Esophagus squamous epithelium (tissue), 5 donors: ENCODE measurements at regions not wholly inside any gene's neighbourhood (a gene's known extent, or its start where the extent isn't known, plus 50 kb on each side); places are given as distances from the start of the nearest gene placed in this dataset.

Experiments used
- DNase-seq: peaks from one replicate; lab custom pipeline; 2025; lab: John Stamatoyannopoulos, UW
- H3K27ac ChIP-seq, 4 donors: fragments of 200-600 bp; sonication (generic); one replicate each; pipeline ENCODE4 v1.5.1; 2016 to 2019; ENCODE audit warnings: mild to moderate bottlenecking in 1 of 4
- H3K27me3 ChIP-seq, 4 donors: fragments of 200-600 bp; sonication (generic); 1 replicate in 3 of 4; 2 replicates in 1 of 4; pipeline versions ENCODE4 v1.5.1 to v1.6.0; 2017 to 2021; ENCODE audit warnings: antibody characterized with exemption in 1 of 4
- H3K36me3 ChIP-seq, 3 donors: fragments of 200-600 bp; sonication (generic); one replicate each; pipeline ENCODE4 v1.5.1; 2016 to 2019
- H3K4me1 ChIP-seq, 3 donors: fragments of 200-600 bp; sonication (generic); one replicate each; pipeline ENCODE4 v1.5.1; 2017 to 2019
- H3K4me3 ChIP-seq, 4 donors: fragments of 200-600 bp; sonication (generic); 1 replicate in 3 of 4; 2 replicates in 1 of 4; pipeline ENCODE4 v1.5.1; 2016 to 2019; ENCODE audit warnings: mild to moderate bottlenecking in 2 of 4, moderate library complexity in 1 of 4
- H3K9me3 ChIP-seq, 3 donors: fragments of 200-600 bp; sonication (generic); one replicate each; pipeline ENCODE4 v1.5.1; 2016 to 2019
- POLR2A ChIP-seq, 4 donors: fragments of 450-650 bp; IDR thresholded peaks; one replicate each; pipeline ENCODE4 v1.6.1; 2017; ENCODE audit warnings: antibody characterized with exemption in 4 of 4, mild to moderate bottlenecking in 4 of 4, moderate library complexity in 3 of 4
- WGBS, 2 donors: methylation state at CpG; one replicate each; pipeline ENCODE4 v1.1.5; 2018; 5-methylcytosine and 5-hydroxymethylcytosine counted together
- intact Hi-C: fragments of 100-400 bp; cut with DNase I; formaldehyde crosslinking; loops from one replicate; pipeline ENCODE4 v1.15.0; 2022
- TF ChIP-seq, protein P1 (sequence below), 6 experiments: fragments of 450-650 bp in 4 of 6; fragments of 200-600 bp in 2 of 6; sonication (generic) in 2 of 6; IDR thresholded peaks; one replicate each; pipeline ENCODE4 v1.5.1; 2016 to 2019; ENCODE audit warnings: antibody characterized with exemption in 6 of 6, mild to moderate bottlenecking in 4 of 6, moderate library complexity in 4 of 6
- donor health status: DM: yes; HTN: yes; CAD: no.

DNA sequence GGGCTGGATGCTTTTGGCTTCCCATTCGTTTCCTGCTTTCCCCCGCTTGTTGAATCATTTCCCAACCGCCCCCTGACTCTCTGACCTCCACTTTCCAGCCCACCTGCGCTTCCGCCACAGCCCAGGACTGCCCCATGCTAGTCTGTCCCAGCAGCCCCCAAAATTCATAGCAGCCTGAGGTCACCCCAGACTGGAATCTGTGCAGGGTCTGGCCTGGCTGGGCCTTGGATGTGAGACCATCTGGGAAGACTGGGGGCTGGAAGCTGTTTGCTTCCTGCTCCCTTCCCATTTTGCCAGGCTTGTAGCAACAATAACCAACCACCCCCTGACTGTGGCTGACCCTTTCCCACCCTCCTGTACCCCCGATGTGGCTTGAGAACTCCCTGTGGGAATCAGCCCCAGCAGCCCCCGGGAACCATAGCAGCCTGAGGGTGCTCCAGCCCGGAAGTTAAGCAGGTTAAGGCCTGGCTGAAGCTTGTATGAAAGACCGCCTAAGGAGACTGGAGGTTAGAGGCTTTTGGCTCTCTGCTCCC, 2290.8 kb downstream of the TP53TG3F start:
- peaks cover 0 to 14% (median 0%) of the 10 kb centered on the region in 3 donors for H3K4me1 ChIP-seq
- H3K36me3 ChIP-seq: no peaks in the 10 kb centered on the region
- H3K27me3 ChIP-seq: no peaks in the 10 kb centered on the region
- WGBS, 2 donors: 91% methylated on average over 4 to 9 of the region's 9 CpGs
- DNase-seq: no peak
- no peak overlapping the region for H3K4me3 ChIP-seq
- peaks cover 0 to 50% (median 3%) of the 10 kb centered on the region in 3 donors for H3K9me3 ChIP-seq
- intact Hi-C loops: no loop called here
- no peak for TF ChIP-seq POLR2A (IDR thresholded peaks at IDR 0.05)
- TF ChIP-seq, protein P1, sequence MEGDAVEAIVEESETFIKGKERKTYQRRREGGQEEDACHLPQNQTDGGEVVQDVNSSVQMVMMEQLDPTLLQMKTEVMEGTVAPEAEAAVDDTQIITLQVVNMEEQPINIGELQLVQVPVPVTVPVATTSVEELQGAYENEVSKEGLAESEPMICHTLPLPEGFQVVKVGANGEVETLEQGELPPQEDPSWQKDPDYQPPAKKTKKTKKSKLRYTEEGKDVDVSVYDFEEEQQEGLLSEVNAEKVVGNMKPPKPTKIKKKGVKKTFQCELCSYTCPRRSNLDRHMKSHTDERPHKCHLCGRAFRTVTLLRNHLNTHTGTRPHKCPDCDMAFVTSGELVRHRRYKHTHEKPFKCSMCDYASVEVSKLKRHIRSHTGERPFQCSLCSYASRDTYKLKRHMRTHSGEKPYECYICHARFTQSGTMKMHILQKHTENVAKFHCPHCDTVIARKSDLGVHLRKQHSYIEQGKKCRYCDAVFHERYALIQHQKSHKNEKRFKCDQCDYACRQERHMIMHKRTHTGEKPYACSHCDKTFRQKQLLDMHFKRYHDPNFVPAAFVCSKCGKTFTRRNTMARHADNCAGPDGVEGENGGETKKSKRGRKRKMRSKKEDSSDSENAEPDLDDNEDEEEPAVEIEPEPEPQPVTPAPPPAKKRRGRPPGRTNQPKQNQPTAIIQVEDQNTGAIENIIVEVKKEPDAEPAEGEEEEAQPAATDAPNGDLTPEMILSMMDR (IDR thresholded peaks at IDR 0.05): no peak
- no peak overlapping the region for H3K27ac ChIP-seq

DNA sequence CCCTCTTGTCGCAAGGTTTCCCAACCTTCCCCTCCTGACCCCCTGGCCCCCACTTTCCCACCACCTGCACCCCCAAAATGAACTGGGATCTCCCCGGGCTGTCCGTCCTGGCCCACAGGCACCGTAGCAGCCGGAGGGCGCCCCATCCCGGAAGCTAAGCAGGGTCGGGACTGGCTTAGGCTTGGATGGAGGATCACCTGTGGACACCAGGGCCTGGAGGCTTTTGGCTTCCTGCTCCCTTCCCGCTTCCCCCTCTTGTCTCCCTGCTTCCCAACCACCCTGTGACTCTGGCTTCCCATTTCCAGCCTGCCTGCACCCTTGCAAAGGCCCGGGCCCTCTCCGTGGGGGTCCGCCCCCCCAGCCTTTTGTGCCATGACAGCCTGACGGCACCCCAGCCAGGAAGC, 2291.3 kb downstream of the TP53TG3F start:
- no peaks in the 10 kb centered on the region for H3K36me3 ChIP-seq
- H3K9me3 ChIP-seq: peaks cover 0 to 51% (median 3%) of the 10 kb centered on the region in 3 donors
- no peak overlapping the region for H3K27ac ChIP-seq
- TF ChIP-seq, protein P1 (IDR thresholded peaks at IDR 0.05): no peak
- no peak for TF ChIP-seq POLR2A (IDR thresholded peaks at IDR 0.05)
- H3K27me3 ChIP-seq: no peaks in the 10 kb centered on the region
- H3K4me3 ChIP-seq: no peak overlapping the region
- WGBS, 2 donors: 61 to 75% methylated on average over 4 of the region's 13 CpGs
- intact Hi-C loops: no loop called here
- H3K4me1 ChIP-seq: peaks cover 0 to 14% (median 0%) of the 10 kb centered on the region in 3 donors
- no peak for DNase-seq

DNA sequence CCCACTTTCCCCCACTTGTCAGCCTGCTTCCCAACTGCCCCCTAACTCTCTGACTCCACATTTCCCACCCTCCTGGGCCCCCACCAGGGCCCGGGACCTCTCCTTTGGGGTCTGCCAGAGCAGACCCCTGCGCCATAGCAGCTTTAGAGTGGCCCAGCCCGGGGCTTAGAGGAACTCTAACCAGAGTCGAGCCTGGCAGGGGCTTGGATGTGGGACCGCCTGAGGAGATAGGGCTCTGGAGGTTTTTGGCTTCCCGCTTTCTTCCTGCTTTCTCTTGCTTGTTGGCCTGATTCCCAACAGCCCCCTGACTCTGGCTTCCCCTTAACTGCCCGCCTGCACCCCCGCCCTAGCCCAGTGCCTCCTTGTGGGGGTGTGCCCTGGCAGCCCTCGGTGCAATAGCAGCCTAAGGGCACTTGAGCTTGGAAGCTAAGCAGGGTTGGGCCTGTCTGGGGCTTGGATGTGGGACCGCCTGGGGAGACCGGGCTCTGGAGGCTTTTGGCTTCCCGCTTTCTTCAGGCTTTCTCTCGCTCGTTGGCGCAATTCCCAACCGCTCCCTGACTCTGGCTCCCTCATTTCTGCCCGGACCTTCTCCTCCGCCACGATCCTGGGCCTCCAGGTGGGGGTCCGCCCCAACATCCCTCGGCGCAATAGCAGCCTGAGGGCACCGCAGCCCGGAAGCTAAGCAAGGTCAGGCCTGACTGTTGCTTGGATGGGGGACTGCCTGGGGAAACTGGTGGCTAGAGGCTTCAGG, 2292.0 kb downstream of the TP53TG3F start:
- Histone ChIP-seq H3K36me3 (no peaks in the 10 kb centered on the region), H3K27ac (peak overlapping the region in 1 of 4 donors; percentile 39), H3K9me3 (peaks cover 0 to 51% (median 3%) of the 10 kb centered on the region in 3 donors), H3K27me3 (no peaks in the 10 kb centered on the region), H3K4me3 (peak overlapping the region in 2 of 4 donors; percentile 13 to 18), H3K4me1 (peaks cover 0 to 14% (median 0%) of the 10 kb centered on the region in 3 donors)
- TF ChIP-seq, protein P1 (IDR thresholded peaks at IDR 0.05): no peak
- no peak for TF ChIP-seq POLR2A (IDR thresholded peaks at IDR 0.05)
- no peak for DNase-seq
- intact Hi-C loops: no loop called here
- WGBS, 2 donors: 66 to 73% methylated on average over 16 to 20 of the region's 24 CpGs

DNA sequence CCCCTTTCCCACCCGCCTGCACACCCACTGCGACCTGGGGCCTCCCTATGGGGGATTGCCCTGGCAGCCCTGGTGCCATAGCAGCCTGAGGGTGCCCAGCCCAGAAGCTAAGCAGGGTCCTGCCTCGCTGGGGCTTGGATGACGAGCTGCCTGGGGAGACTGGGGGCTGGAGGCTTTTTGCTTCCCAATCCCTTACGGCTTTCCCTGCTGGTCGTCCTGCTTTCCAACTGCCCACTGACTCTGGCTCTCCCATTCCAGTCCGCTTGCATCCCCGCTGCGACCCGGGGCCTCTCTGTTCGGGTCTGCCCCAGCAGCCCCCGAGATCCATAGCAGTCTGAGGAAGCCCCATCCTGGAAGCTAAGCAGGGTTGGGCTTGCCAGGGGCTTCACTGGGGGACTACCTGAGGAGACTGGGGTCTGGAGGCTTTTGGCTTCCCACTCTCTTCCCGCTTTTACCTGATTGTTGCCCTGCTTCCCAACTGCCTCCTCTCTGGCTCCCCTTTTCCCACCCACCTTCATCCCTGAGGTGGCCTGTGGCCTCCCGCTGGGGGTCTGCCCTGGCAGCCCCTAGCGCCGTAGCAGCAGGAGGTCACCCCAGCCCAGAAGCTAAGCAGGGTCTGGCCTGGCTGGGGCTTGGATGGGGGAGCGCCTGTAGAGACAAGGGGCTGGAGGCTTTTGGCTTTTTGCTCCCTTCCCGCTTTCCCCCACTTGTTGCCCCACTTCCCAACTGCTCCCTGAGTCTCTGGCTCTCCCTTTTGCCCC, 2292.8 kb downstream of the TP53TG3F start:
- DNase-seq: no peak
- intact Hi-C loops: no loop called here
- Histone ChIP-seq H3K4me3 (peak overlapping the region in 2 of 4 donors; percentile 13 to 18), H3K36me3 (no peaks in the 10 kb centered on the region), H3K27ac (peak overlapping the region in 2 of 4 donors; percentile 3 to 39), H3K9me3 (peaks cover 0 to 51% (median 3%) of the 10 kb centered on the region in 3 donors), H3K27me3 (no peaks in the 10 kb centered on the region), H3K4me1 (peaks cover 0 to 14% (median 0%) of the 10 kb centered on the region in 3 donors)
- WGBS, 2 donors: 70 to 75% methylated on average over 11 to 14 of the region's 18 CpGs
- no peak for TF ChIP-seq POLR2A (IDR thresholded peaks at IDR 0.05)
- TF ChIP-seq, protein P1 (IDR thresholded peaks at IDR 0.05): no peak
